Panc1 (cell line): ENCODE measurements at regions not wholly inside any gene's neighbourhood (a gene's known extent, or its start where the extent isn't known, plus 50 kb on each side); places are given as distances from the start of the nearest gene placed in this dataset.

Experiments used
- ATAC-seq: fragments of 200-7000 bp; cut with Tn5 transposase; 2 replicates; pipeline ENCODE4 v1.9.1; 2020; ENCODE audit warnings: mild to moderate bottlenecking, moderate library complexity
- BruUV-seq: library from RNA; stranded (reverse); fragments of 400-500 nt; replicated peaks from 2 replicates; lab custom pipeline; 2021; lab: Mats Ljungman, UMichigan
- CTCF ChIA-PET: fragments of 300-600 bp; sonication (Branson Sonifier 250); formaldehyde crosslinking; loops from one replicate; lab custom pipeline; 2022; ENCODE audit warnings: antibody characterized with exemption; lab: Charles Lee
- POLR2A ChIA-PET: fragments of 300-600 bp; sonication (Branson Sonifier 250); formaldehyde crosslinking; loops from one replicate; lab custom pipeline; 2022; ENCODE audit warnings: antibody characterized with exemption; lab: Charles Lee
- DNase-seq: peaks from one replicate; pipeline ENCODE4 v3.0.0-alpha.2; 2010; ENCODE audit warnings: low read depth, low spot score
- H3K27ac ChIP-seq: 2 replicates; pipeline ENCODE4 v1.5.1; 2011; ENCODE audit warnings: mild to moderate bottlenecking, low read length, inconsistent platforms
- H3K27me3 ChIP-seq: fragments of 200-500 bp; sonication (Bioruptor generic); 2 replicates; pipeline ENCODE4 v1.6.0; 2014; ENCODE audit warnings: low read length, inconsistent platforms; ENCODE audit not compliant: control insufficient read depth, insufficient read depth
- H3K36me3 ChIP-seq: fragments of 200-500 bp; sonication (Bioruptor generic); 2 replicates; pipeline ENCODE4 v1.5.1; 2014; ENCODE audit warnings: inconsistent platforms, mild to moderate bottlenecking, low read length, moderate library complexity; ENCODE audit not compliant: control insufficient read depth, insufficient read depth
- H3K4me1 ChIP-seq: 2 replicates; pipeline ENCODE4 v1.5.1; 2011; ENCODE audit warnings: inconsistent platforms, mild to moderate bottlenecking, low read length, moderate library complexity; ENCODE audit not compliant: control insufficient read depth, insufficient read depth
- H3K4me3 ChIP-seq, 2 experiments: 2 replicates each; pipeline ENCODE4 v1.5.1; 2011 to 2012; ENCODE audit warnings: low read depth in 2 of 2, low read length in 2 of 2, mild to moderate bottlenecking in 2 of 2, inconsistent platforms in 1 of 2, moderate library complexity in 1 of 2
- H3K9me3 ChIP-seq: fragments of 200-500 bp; sonication (Bioruptor generic); 2 replicates; pipeline ENCODE4 v1.5.1; 2014; ENCODE audit warnings: low read depth, mild to moderate bottlenecking, inconsistent platforms, low read length, moderate library complexity; ENCODE audit not compliant: control insufficient read depth, insufficient read depth
- POLR2AphosphoS5 ChIP-seq: IDR thresholded peaks from 2 replicates; pipeline ENCODE4 v1.6.1; 2012; ENCODE audit warnings: mild to moderate bottlenecking, low read depth, low read length, moderate library complexity
- SIN3A ChIP-seq: IDR thresholded peaks from 2 replicates; pipeline ENCODE4 v1.6.1; 2012; ENCODE audit warnings: low read depth, mild to moderate bottlenecking, low read length, moderate library complexity, borderline replicate concordance; ENCODE audit not compliant: insufficient read depth
- TCF7L2 ChIP-seq: IDR thresholded peaks from 2 replicates; pipeline ENCODE4 v1.6.1; 2011; ENCODE audit warnings: mild to moderate bottlenecking, low read depth, low read length, inconsistent platforms
- in situ Hi-C: cut with HindIII; loops from 2 replicates; pipeline ENCODE4 v1.10.0; 2016; ENCODE audit warnings: low sequenced_read_pairs, low pct_unique_long_range_greater_than_20kb
- intact Hi-C: fragments of 100-400 bp; cut with micrococcal nuclease; formaldehyde crosslinking; loops from one replicate; pipeline ENCODE4 v1.10.0; 2022; ENCODE audit not compliant: unreplicated experiment
- TF ChIP-seq, protein P1 (sequence below): fragments of 450-650 bp; IDR thresholded peaks from 2 replicates; pipeline ENCODE4 v1.5.1; 2017; ENCODE audit warnings: mild to moderate bottlenecking
- TF ChIP-seq, protein P2 (sequence below), 2 experiments: IDR thresholded peaks; 2 replicates each; pipeline ENCODE4 v1.6.1; 2011 to 2012; ENCODE audit warnings: low read depth in 2 of 2, control low read depth in 1 of 2, low read length in 1 of 2, mild to moderate bottlenecking in 1 of 2, moderate library complexity in 1 of 2; ENCODE audit not compliant: insufficient read depth in 1 of 2

DNA sequence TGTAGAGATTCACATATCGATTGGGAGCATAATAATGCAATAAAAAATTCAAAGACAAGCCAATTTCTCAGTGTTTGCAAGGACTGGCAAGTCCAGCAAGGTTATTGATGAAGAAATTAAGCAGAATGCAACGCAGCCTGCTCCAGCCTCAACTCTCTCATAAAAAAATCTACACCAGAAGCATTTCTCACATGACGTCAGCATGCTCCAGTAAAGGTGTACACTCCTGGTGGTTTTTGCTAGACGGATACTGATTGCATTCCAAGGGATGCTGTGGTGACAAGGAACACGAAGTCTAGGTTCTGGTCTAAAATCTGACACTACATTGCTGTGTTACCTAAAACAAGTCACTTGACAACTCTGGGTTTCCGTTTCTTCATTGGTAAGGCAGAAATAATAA is 131.9 kb upstream of the PRNP start:
- H3K27me3 ChIP-seq = no peaks in the 10 kb centered on the region
- in situ Hi-C loops = no loop called here
- ATAC-seq = no peak
- ChIA-PET POLR2A (no interaction called here), CTCF (no interaction called here)
- no peak for DNase-seq
- no TSS peak for BruUV-seq
- TF ChIP-seq TCF7L2 = no peak
- TF ChIP-seq, protein P1, sequence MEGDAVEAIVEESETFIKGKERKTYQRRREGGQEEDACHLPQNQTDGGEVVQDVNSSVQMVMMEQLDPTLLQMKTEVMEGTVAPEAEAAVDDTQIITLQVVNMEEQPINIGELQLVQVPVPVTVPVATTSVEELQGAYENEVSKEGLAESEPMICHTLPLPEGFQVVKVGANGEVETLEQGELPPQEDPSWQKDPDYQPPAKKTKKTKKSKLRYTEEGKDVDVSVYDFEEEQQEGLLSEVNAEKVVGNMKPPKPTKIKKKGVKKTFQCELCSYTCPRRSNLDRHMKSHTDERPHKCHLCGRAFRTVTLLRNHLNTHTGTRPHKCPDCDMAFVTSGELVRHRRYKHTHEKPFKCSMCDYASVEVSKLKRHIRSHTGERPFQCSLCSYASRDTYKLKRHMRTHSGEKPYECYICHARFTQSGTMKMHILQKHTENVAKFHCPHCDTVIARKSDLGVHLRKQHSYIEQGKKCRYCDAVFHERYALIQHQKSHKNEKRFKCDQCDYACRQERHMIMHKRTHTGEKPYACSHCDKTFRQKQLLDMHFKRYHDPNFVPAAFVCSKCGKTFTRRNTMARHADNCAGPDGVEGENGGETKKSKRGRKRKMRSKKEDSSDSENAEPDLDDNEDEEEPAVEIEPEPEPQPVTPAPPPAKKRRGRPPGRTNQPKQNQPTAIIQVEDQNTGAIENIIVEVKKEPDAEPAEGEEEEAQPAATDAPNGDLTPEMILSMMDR = no peak
- TF ChIP-seq POLR2AphosphoS5 = no peak
- TF ChIP-seq, protein P2, sequence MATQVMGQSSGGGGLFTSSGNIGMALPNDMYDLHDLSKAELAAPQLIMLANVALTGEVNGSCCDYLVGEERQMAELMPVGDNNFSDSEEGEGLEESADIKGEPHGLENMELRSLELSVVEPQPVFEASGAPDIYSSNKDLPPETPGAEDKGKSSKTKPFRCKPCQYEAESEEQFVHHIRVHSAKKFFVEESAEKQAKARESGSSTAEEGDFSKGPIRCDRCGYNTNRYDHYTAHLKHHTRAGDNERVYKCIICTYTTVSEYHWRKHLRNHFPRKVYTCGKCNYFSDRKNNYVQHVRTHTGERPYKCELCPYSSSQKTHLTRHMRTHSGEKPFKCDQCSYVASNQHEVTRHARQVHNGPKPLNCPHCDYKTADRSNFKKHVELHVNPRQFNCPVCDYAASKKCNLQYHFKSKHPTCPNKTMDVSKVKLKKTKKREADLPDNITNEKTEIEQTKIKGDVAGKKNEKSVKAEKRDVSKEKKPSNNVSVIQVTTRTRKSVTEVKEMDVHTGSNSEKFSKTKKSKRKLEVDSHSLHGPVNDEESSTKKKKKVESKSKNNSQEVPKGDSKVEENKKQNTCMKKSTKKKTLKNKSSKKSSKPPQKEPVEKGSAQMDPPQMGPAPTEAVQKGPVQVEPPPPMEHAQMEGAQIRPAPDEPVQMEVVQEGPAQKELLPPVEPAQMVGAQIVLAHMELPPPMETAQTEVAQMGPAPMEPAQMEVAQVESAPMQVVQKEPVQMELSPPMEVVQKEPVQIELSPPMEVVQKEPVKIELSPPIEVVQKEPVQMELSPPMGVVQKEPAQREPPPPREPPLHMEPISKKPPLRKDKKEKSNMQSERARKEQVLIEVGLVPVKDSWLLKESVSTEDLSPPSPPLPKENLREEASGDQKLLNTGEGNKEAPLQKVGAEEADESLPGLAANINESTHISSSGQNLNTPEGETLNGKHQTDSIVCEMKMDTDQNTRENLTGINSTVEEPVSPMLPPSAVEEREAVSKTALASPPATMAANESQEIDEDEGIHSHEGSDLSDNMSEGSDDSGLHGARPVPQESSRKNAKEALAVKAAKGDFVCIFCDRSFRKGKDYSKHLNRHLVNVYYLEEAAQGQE (IDR thresholded peaks at IDR 0.05; ENCODE audit: insufficient read depth in 1 of 2, low read depth in 2 of 2, low read length in 1 of 2) = no peak
- TF ChIP-seq SIN3A = no peak
- H3K4me1 ChIP-seq = peaks cover 8% of the 10 kb centered on the region
- H3K4me3 ChIP-seq = no peak overlapping the region
- no peak overlapping the region for H3K27ac ChIP-seq
- peaks cover 3% of the 10 kb centered on the region; the same call in 1 of the 2 replicates for H3K9me3 ChIP-seq
- intact Hi-C loops = no loop called here
- no peaks in the 10 kb centered on the region for H3K36me3 ChIP-seq

DNA sequence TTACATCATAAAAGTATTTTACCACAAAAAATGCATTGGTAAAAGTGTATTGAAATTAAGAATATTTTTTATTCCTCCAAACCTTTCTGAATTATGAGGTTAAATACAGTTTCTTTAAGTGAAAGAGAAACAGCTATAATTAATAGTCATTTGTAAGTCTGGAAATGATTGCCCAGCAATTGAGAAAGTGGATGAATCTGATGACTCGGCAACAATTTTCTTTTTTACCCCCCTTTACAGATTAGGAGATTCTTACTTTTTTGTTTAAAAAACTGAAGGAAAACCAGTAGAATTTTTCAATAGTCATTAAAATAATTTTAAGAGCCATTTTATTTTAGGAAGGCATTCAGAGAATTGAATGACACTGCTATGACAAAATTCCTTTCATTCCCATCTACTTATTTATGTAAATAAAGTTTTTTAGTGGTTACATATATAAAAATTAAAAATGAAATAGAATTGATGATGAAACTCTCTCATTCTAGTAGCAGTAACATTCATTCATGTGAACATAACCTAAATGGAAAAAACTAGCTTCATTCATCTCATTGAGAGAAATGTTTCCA is 134.1 kb upstream of the PRNP start:
- ChIA-PET CTCF (interaction anchor here (0.6 kb wide), 1 partner anchor 263 kb away, joined by 3 read pairs; no protein-coding TSS in a partner anchor), POLR2A (no interaction called here)
- DNase-seq (no peak), ATAC-seq (no peak)
- in situ Hi-C loops (no loop called here), intact Hi-C loops (no loop called here)
- Histone ChIP-seq H3K9me3 (peaks cover 6% of the 10 kb centered on the region; the same call in 1 of the 2 replicates), H3K36me3 (no peaks in the 10 kb centered on the region), H3K27me3 (no peaks in the 10 kb centered on the region), H3K4me1 (peaks cover 8% of the 10 kb centered on the region), H3K4me3 (no peak overlapping the region), H3K27ac (no peak overlapping the region)
- no TSS peak for BruUV-seq
- TF ChIP-seq TCF7L2 (no peak), SIN3A (no peak), POLR2AphosphoS5 (no peak)
- TF ChIP-seq, protein P2 (IDR thresholded peaks at IDR 0.05; ENCODE audit: insufficient read depth in 1 of 2, low read depth in 2 of 2, low read length in 1 of 2) = no peak
- TF ChIP-seq, protein P1 = no peak
